H4 (cell line): ENCODE measurements at regions not wholly inside any gene's neighbourhood (a gene's known extent, or its start where the extent isn't known, plus 50 kb on each side); places are given as distances from the start of the nearest gene placed in this dataset.

Experiments used
- DNase-seq: peaks from one replicate; pipeline ENCODE4 v3.0.0-alpha.2; 2015; ENCODE audit warnings: low spot score

- no peak for DNase-seq
Measured at GRCh38 chr21:20259031-20259867, 739.0 kb upstream of the NCAM2 start.

- DNase-seq = no peak
Measured at GRCh38 chr21:20260124-20260523, 738.1 kb upstream of the NCAM2 start.

DNA sequence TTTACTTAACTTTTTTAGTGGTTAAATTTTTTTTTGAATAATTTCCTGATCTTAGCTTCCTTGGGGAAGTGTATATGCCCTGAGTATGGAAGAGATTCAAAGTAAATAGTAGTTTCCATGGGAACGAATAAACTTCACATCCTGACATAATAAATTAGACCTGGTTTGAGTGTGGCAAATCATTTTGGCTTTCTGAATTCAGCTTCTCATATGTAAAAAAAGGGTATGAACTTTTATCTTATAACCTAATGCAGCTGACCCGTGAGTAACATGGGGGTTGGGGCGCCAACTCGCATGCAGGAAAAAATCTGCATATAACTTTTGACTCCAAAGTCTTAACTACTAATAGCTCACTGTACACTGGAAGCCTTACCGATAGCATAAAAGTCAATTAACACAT, 736.8 kb upstream of the NCAM2 start:
- DNase-seq = no peak

DNA sequence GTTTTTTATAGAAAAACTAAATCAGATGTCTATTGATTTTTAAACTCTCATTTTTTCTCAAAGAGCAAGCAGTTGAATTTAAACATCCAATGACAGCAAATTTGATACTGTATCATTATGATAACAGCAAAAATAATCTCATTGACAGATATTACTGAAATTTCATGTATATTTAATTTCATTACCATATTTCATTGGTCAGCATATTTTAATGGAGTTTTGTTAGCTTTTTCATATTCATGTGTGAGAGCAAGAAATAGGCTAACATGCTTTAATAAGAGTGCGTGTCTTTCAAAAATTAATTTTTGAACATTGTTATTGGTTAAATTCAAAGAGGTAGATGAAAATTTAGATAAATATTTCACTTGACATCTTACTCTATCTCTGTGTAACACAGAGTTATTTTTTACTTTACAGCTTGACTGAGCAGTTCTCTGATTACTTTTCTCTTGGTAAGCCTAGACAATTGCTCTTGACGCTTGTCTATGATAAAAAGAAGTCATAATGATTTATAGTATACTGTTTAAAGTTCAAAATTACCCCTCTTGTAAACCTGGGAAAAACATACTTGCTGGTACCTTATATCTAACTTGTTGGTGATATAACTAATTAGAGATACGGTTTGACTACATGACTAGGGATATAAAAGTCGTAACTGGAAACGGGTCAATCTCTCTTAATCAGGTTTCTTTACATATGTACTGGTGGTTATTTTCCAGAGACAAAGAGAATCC, 732.3 kb upstream of the NCAM2 start:
- DNase-seq = no peak

GRCh38 chr21:20266441-20266710, 731.8 kb upstream of the NCAM2 start:
- DNase-seq = no peak

GRCh38 chr21:20270365-20271055, 727.7 kb upstream of the NCAM2 start:
- DNase-seq = no peak

DNA sequence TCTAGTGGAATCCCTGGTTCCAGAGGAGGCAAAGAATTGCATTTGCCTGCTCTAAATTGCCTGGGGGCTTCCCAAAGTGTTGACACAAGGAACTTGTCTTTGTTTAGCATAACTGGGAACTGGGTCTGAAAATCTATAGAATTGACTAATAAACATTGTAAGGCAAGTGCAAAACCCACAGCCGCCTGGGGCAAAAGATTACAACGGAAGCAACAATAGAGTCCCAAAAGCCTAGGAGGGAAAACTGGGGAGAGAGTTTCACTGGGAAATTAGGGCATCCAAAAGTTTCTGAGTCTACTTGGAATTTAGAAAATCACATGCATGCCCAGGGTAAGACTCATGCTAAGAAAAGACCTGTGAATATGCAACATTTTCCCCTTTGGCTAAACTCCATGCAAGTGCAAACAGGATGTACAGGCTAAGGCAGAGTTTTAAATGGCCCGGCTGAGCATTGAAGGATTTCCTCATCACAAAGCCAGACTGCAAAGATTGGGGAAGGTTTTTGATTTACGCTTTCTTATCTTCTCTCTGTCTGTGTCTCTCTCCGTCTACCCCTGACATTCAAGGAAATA, 725.3 kb upstream of the NCAM2 start:
- no peak for DNase-seq

- no peak for DNase-seq
Measured at GRCh38 chr21:20276377-20276776, 721.8 kb upstream of the NCAM2 start.

GRCh38 chr21:20276954-20277353, 721.3 kb upstream of the NCAM2 start:
- DNase-seq = no peak

DNA sequence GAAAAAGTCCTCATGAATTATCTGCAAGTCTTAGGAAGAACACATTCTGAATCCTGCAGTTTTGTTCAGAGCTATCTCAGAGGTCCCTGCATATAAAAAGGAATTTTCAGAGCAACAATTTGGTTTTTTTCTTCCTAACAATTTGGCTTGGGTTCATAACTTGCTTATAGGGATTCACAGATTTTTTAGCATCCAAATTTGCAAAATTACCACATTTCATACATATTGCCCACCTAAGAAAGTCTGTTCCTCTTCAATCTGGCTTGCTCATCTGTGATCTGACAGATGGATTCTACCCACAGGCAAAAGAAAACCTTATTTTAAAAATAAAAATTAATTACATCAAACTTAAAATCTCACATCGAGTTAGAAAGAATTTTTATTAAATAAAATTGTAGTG, 714.4 kb upstream of the NCAM2 start:
- DNase-seq = no peak

DNA sequence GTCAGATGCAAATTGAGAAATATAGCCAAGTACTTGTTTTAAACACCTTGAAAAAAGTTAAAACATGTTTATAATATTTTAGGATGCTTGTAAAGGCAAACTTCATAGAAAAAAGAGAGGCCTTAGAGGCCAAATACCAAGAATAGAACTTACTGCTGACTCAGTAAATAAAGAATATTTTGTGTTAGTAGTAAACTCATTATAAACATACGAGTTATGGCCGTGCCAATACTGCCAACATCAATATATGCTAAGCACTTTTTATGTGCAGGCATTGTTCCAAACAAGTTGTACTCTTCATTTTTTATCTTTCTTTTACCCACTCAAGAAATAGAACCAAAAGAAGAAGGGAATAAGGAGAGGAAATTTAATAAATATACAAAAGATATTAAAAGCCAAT, 705.9 kb upstream of the NCAM2 start:
- no peak for DNase-seq

DNA sequence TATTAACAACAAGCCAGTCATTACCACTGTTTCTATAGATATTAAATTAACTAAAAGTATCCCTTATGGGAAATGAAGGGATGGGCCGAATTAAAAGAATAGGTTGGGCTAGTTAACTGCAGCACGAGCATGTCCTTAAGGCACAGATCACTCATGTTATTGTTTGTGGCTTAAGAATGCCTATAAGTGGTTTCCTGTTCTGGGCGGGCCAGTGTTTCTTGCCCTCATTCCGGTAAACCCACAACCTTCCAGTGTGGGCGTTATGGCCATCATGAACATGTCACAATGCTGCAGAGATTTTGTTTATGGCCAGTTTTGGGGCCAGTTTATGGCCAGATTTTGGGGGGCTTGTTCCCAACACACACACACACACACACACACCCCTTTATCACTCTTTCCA, 705.4 kb upstream of the NCAM2 start:
- DNase-seq = peak; percentile 82

GRCh38 chr21:20301395-20301794, 696.8 kb upstream of the NCAM2 start:
- no peak for DNase-seq

DNA sequence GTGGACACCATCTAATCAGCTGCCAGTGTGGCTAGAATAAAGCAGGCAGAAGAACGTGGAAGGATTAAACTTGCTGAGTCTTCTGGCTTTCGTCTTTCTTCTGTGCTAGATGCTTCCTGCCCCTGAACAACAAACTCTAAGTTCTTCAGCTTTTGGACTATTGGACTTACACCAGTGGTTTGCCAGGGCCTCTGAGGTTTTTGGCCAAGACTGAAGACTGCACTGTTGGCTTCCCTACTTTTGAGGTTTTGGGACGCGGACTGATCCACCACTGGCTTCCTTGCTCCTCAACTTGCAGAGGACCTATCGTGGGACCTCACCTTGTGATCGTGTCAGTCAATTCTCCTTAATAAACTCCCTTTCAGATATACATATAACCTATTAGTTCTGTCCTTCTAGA, 696.1 kb upstream of the NCAM2 start:
- no peak for DNase-seq

- DNase-seq = no peak
Measured at GRCh38 chr21:20306836-20307235, 691.4 kb upstream of the NCAM2 start.

GRCh38 chr21:20308586-20309315, 689.5 kb upstream of the NCAM2 start:
- no peak for DNase-seq

DNA sequence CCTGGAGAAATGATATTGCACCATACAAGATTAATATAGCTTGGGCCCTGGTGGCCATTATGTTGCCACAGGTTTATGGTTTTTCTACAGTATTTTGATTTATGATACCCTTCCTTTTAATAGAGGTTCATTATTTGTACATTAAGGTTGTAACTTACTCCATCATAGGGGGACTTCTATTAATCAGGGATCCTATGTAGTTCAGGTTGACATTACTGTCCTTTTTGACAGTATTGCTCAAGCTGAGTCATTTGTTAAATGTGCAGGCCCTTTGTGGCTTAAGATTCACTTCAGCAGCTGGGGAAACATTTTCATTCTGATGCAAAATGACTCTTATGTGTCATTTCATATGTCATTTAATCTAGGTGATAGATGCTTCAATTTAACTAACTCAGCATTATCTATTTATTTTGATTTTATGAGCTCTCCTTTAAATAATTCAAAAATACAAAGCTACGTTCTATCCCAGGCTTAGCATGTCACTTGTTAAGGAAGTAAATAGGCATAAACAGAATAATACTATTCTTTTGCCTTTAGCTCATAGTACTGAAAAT, 686.9 kb upstream of the NCAM2 start:
- no peak for DNase-seq

DNA sequence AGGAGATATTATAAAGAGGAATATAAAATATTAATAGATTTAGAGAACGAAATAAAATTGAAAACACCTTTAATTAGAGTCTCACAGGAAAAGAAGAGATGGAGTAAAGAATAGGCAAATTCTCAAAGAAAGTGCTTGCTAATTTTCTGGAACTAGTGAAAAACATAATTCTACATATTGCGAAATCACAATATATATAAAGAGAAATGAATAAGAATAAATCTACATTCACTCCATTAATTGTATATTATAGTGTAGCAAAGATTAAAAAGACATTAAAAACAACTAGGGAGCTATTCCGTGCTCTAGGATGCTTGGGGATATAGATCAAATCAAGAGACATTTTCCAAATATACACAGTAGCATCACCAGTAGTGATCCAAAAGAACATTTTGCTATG, 685.2 kb upstream of the NCAM2 start:
- DNase-seq = no peak

GRCh38 chr21:20315042-20315441, 683.2 kb upstream of the NCAM2 start:
- DNase-seq = no peak

DNA sequence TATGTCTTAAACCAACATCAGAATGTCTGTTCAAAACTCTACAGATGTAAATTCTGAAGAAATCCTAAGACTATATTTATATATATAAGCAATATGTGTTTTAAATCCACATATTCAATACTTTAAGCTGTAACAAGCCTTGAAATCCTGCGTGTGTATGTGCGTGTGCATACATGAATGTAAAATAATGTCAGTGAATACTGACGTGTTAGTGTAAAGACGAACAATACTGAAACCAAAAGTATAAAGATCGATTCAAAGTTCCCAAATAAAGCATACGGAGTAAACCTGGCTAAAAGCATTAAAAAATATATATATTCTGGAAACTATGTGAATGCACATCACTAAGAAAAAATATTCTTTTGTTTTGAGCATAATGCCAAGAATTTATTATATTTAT, 668.6 kb upstream of the NCAM2 start:
- peak; percentile 40 for DNase-seq

GRCh38 chr21:20330652-20331051, 667.6 kb upstream of the NCAM2 start:
- no peak for DNase-seq

DNA sequence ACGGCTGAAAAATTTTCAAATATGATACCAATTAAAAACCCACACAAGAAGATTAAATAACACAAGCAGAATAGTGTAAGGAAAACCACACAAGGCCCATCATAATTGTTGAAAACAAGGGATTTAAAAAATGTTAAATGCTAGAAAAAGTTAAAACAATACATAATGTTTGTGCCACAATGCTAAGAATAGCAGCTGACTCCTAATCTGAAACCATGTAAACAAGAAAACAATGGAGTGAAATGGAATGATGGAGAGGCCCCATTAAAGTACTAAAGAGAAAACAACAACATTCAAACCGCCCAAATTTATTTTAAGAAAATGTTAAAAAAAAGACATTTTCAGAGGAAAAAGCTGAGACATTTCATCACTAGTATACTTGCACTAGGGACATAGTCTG, 663.6 kb upstream of the NCAM2 start:
- no peak for DNase-seq
